ENCODE measurements at regions not wholly inside any gene's neighbourhood (a gene's known extent, or its start where the extent isn't known, plus 50 kb on each side); places are given as distances from the start of the nearest gene placed in this dataset.
"Not testable (repeated sequence)": the region's sequence is repeated elsewhere in the genome, so short reads cannot be mapped to it uniquely, and the experiment has no call there.

GRCh38 chr21:22359599-22359998 is 1361.4 kb downstream of the NCAM2 start:
- not testable (repeated sequence) for TF ChIP-seq CTCF (IDR thresholded peaks at IDR 0.05; ENCODE audit: low read depth, low read length); EZH2phosphoT487 (IDR thresholded peaks at IDR 0.05; ENCODE audit: low read depth)

All from OCI-LY3 (cell line).